K562 (cell line): ENCODE measurements at regions not wholly inside any gene's neighbourhood (a gene's known extent, or its start where the extent isn't known, plus 50 kb on each side); places are given as distances from the start of the nearest gene placed in this dataset.
A peak's percentile ranks its signal among the peaks of the same experiment; 100 is the strongest.

Experiments used
- CBFB ChIP-seq: sonication (generic); formaldehyde crosslinking; IDR thresholded peaks from 2 replicates; pipeline ENCODE4 v1.4.0; 2020; ENCODE audit warnings: mild to moderate bottlenecking, missing genetic modification reagents
- CSDE1 ChIP-seq, 2 experiments: fragments of 450-650 bp; IDR thresholded peaks; 2 replicates each; pipeline ENCODE4 v1.6.1; 2016; ENCODE audit warnings: mild to moderate bottlenecking in 1 of 2
- ETV6 ChIP-seq, 3 experiments: fragments of 150-350 bp in 1 of 3; sonication (generic) in 1 of 3; formaldehyde crosslinking in 1 of 3; IDR thresholded peaks; 2 replicates each; pipeline versions ENCODE4 v1.6.1 to v1.8.0; 2014 to 2022; ENCODE audit warnings: borderline replicate concordance in 2 of 3, low read depth in 2 of 3, antibody characterized with exemption in 1 of 3, low read length in 1 of 3, mild to moderate bottlenecking in 1 of 3, missing genetic modification reagents in 1 of 3
- EZH2 ChIP-seq: IDR thresholded peaks from 2 replicates; pipeline ENCODE4 v1.6.1; 2012; ENCODE audit warnings: low read depth, mild to moderate bottlenecking, inconsistent platforms, low read length, borderline replicate concordance
- HDGF ChIP-seq: fragments of 450-650 bp; IDR thresholded peaks from 2 replicates; pipeline ENCODE4 v1.6.1; 2016
- KLF1 ChIP-seq: fragments of 450-650 bp; IDR thresholded peaks from 2 replicates; pipeline ENCODE4 v1.6.1; 2016; ENCODE audit warnings: missing genetic modification characterization, missing compliant biosample characterization
- POLR3G ChIP-seq: IDR thresholded peaks from 2 replicates; pipeline ENCODE4 v1.6.1; 2011; ENCODE audit not compliant: insufficient read length, insufficient replicate concordance; ENCODE audit errors: extremely low read depth
- ZNF696 ChIP-seq: fragments of 250-450 bp; sonication (Bioruptor Pico); conservative IDR thresholded peaks from 2 replicates; pipeline ENCODE4 v1.4.0; 2020; ENCODE audit warnings: mild to moderate bottlenecking, moderate library complexity
- TF ChIP-seq, protein P1 (sequence below), 3 experiments: IDR thresholded peaks in 2 of 3; conservative IDR thresholded peaks in 1 of 3; 2 replicates each; pipeline ENCODE4 v1.5.1; 2011 to 2012; ENCODE audit warnings: low read length in 3 of 3, mild to moderate bottlenecking in 3 of 3, control low read depth in 2 of 3, improper control_type of control experiment in 1 of 3, inconsistent platforms in 1 of 3, low read depth in 1 of 3, mixed read lengths in 1 of 3, moderate library complexity in 1 of 3; ENCODE audit not compliant: insufficient read depth in 2 of 3

DNA sequence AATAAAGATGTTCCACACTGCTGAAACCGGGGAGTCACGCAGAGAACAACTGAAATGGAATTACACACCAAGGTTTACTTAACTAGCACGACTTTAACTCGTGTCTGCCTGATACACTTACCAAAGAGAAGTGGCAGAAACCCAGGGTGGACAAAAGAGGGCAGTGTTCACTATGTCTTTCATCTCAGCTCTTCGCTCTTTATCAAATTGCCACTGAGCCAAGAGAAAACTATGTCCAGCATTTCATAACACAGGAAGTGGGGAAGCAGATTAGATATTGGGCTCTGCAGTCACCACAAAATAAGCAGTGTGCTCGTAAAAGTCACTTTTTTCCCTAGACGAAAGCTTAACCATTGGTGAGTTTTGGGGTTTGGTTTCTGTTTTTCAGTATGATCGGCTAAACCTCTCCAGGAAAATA lies 155.7 kb downstream of the CHIC2 start:
- no peak for TF ChIP-seq ETV6 (IDR thresholded peaks at IDR 0.05; ENCODE audit: borderline replicate concordance in 1 of 2, low read depth in 2 of 2, low read length in 1 of 2)
- no peak for TF ChIP-seq ETV6 (CRISPR knock-in tag; IDR thresholded peaks at IDR 0.05; ENCODE audit: borderline replicate concordance)
- no peak for TF ChIP-seq CSDE1 (IDR thresholded peaks at IDR 0.05)
- TF ChIP-seq, protein P1, sequence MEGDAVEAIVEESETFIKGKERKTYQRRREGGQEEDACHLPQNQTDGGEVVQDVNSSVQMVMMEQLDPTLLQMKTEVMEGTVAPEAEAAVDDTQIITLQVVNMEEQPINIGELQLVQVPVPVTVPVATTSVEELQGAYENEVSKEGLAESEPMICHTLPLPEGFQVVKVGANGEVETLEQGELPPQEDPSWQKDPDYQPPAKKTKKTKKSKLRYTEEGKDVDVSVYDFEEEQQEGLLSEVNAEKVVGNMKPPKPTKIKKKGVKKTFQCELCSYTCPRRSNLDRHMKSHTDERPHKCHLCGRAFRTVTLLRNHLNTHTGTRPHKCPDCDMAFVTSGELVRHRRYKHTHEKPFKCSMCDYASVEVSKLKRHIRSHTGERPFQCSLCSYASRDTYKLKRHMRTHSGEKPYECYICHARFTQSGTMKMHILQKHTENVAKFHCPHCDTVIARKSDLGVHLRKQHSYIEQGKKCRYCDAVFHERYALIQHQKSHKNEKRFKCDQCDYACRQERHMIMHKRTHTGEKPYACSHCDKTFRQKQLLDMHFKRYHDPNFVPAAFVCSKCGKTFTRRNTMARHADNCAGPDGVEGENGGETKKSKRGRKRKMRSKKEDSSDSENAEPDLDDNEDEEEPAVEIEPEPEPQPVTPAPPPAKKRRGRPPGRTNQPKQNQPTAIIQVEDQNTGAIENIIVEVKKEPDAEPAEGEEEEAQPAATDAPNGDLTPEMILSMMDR (IDR thresholded peaks at IDR 0.05 in 2 of 3, conservative IDR thresholded peaks at IDR 0.05 in 1 of 3; ENCODE audit: insufficient read depth in 2 of 3, low read depth in 1 of 3, low read length in 3 of 3): peak; percentile 71 to 86 (median 81)
- no peak for TF ChIP-seq HDGF
- no peak for TF ChIP-seq CBFB
- no peak for TF ChIP-seq ZNF696
- no peak for TF ChIP-seq EZH2
- no peak for TF ChIP-seq POLR3G
- TF ChIP-seq KLF1 (tag): no peak
